NCI-H510A (cell line): ENCODE measurements at regions not wholly inside any gene's neighbourhood (a gene's known extent, or its start where the extent isn't known, plus 50 kb on each side); places are given as distances from the start of the nearest gene placed in this dataset.
"Not testable (repeated sequence)": the region's sequence is repeated elsewhere in the genome, so short reads cannot be mapped to it uniquely, and the experiment has no call there.

ENCODE experiments used
- DNase-seq: peaks from one replicate; lab custom pipeline; 2025; lab: John Stamatoyannopoulos, UW

GRCh38 chr21:15311510-15311909 is 246.7 kb upstream of the NRIP1 start:
- no peak for DNase-seq

- DNase-seq, result not testable (repeated sequence)
Observed at GRCh38 chr21:15317034-15317433, 252.2 kb upstream of the NRIP1 start.

GRCh38 chr21:15319727-15320126 is 254.9 kb upstream of the NRIP1 start:
- no peak for DNase-seq

- no peak for DNase-seq
Observed at GRCh38 chr21:15324542-15324941, 259.7 kb upstream of the NRIP1 start.

GRCh38 chr21:15326032-15326867 is 261.4 kb upstream of the NRIP1 start:
- no peak for DNase-seq

- no peak for DNase-seq
Observed at GRCh38 chr21:15327637-15328265, 263.0 kb upstream of the NRIP1 start.

- no peak for DNase-seq
Observed at GRCh38 chr21:15329191-15329590, 264.4 kb upstream of the NRIP1 start.

GRCh38 chr21:15330872-15331271 is 266.1 kb upstream of the NRIP1 start:
- no peak for DNase-seq

GRCh38 chr21:15332572-15332971 is 267.8 kb upstream of the NRIP1 start:
- DNase-seq, result no peak

- no peak for DNase-seq
Observed at GRCh38 chr21:15333136-15333710, 268.4 kb upstream of the NRIP1 start.

- no peak for DNase-seq
Observed at GRCh38 chr21:15333951-15334350, 269.2 kb upstream of the NRIP1 start.

- no peak for DNase-seq
Observed at GRCh38 chr21:15343066-15343465, 278.3 kb upstream of the NRIP1 start.

- no peak for DNase-seq
Observed at GRCh38 chr21:15352009-15352408, 287.2 kb upstream of the NRIP1 start.

- no peak for DNase-seq
Observed at GRCh38 chr21:15353546-15353945, 288.7 kb upstream of the NRIP1 start.

GRCh38 chr21:15354516-15354915 is 289.7 kb upstream of the NRIP1 start:
- DNase-seq, result no peak

- no peak for DNase-seq
Observed at GRCh38 chr21:15355066-15355465, 290.3 kb upstream of the NRIP1 start.

- no peak for DNase-seq
Observed at GRCh38 chr21:15359251-15359650, 294.5 kb upstream of the NRIP1 start.

GRCh38 chr21:15362458-15362857 is 297.7 kb upstream of the NRIP1 start:
- no peak for DNase-seq

GRCh38 chr21:15363921-15364320 is 299.1 kb upstream of the NRIP1 start:
- DNase-seq, result no peak

- no peak for DNase-seq
Observed at GRCh38 chr21:15365751-15366392, 301.1 kb upstream of the NRIP1 start.

GRCh38 chr21:15366555-15366954 is 301.8 kb upstream of the NRIP1 start:
- no peak for DNase-seq

- no peak for DNase-seq
Observed at GRCh38 chr21:15367061-15367626, 302.3 kb upstream of the NRIP1 start.
